Prostate gland (tissue), 1 donor: ENCODE measurements at regions not wholly inside any gene's neighbourhood (a gene's known extent, or its start where the extent isn't known, plus 50 kb on each side); places are given as distances from the start of the nearest gene placed in this dataset.

Experiments used
- POLR2A ChIP-seq: fragments of 450-650 bp; IDR thresholded peaks from one replicate; pipeline ENCODE4 v1.6.1; 2016; ENCODE audit warnings: antibody characterized with exemption, mild to moderate bottlenecking
- POLR2AphosphoS5 ChIP-seq: sonication (generic); formaldehyde crosslinking; IDR thresholded peaks from one replicate; pipeline ENCODE4 v1.6.1; 2017; ENCODE audit warnings: antibody characterized with exemption

- TF ChIP-seq POLR2A (no peak), POLR2AphosphoS5 (no peak)
These were observed 210.6 kb upstream of the UMPS start for GRCh38 chr3:124519591-124520194.
